ENCODE measurements at regions not wholly inside any gene's neighbourhood (a gene's known extent, or its start where the extent isn't known, plus 50 kb on each side); places are given as distances from the start of the nearest gene placed in this dataset.
"Not testable (repeated sequence)": the region's sequence is repeated elsewhere in the genome, so short reads cannot be mapped to it uniquely, and the experiment has no call there.

GRCh38 chr16:21519361-21520133 lies 79.8 kb upstream of the METTL9 start:
- POLR2A ChIA-PET: interaction anchor here (0.7 kb wide), 1 partner anchor 122 kb away, joined by 3 read pairs; no protein-coding TSS in a partner anchor
- Histone ChIP-seq H3K4me1 (ENCODE audit: control insufficient read depth in 1 of 2, insufficient read depth in 2 of 2, low read depth in 1 of 2, low read length in 1 of 2) (peaks cover 15 to 19% of the 10 kb centered on the region in 2 experiments; a peak in 3 of 4 replicates), H3K4me2 (peak overlapping the region; percentile 86), H3K4me3 (ENCODE audit: low read depth in 2 of 2, low read length in 1 of 2) (peak overlapping the region; percentile 74 to 92), H3K27ac (ENCODE audit: low read depth in 2 of 2, low read length in 1 of 2) (peak overlapping the region; percentile 84 to 86), H3K9ac (peak overlapping the region; percentile 98), H3K79me2 (ENCODE audit: insufficient read depth) (peaks cover 53% of the 10 kb centered on the region), H3F3A (replicated peaks; ENCODE audit: insufficient read depth) (peaks cover 11% of the 10 kb centered on the region), H4K20me1 (ENCODE audit: insufficient read depth) (peaks cover 47% of the 10 kb centered on the region)
- DNase-seq; H2AFZ ChIP-seq (ENCODE audit: low read depth); H3K9me2 ChIP-seq; H3K36me3 ChIP-seq (replicated peaks in 1 of 2; ENCODE audit: control insufficient read depth in 1 of 2, insufficient read depth in 2 of 2, low read length in 1 of 2); H3K27me3 ChIP-seq (ENCODE audit: insufficient read depth); H3K9me3 ChIP-seq: not testable (repeated sequence)
- CTCF ChIA-PET: interaction anchor here (1.0 kb wide), 1 partner anchor 12 kb away, joined by 3 read pairs; no protein-coding TSS in a partner anchor
- peak; percentile 81 for TF ChIP-seq MXI1 (IDR thresholded peaks at IDR 0.05; ENCODE audit: low read depth, low read length)
- WGBS (ENCODE audit: low lambda C conversion rate): under 1% methylated on average over 44 of the region's 52 CpGs

- peaks cover 39% of the 10 kb centered on the region for H4K20me1 ChIP-seq (ENCODE audit: insufficient read depth)
- H3K79me2 ChIP-seq (ENCODE audit: insufficient read depth): peaks cover 45% of the 10 kb centered on the region
- not testable (repeated sequence) for H3K9me2 ChIP-seq; H3K36me3 ChIP-seq (replicated peaks in 1 of 2; ENCODE audit: control insufficient read depth in 1 of 2, insufficient read depth in 2 of 2, low read length in 1 of 2); H3K9me3 ChIP-seq; H3K27me3 ChIP-seq (ENCODE audit: insufficient read depth)
- TF ChIP-seq CHD2 (IDR thresholded peaks at IDR 0.05; ENCODE audit: low read length, partially characterized antibody) (peak; percentile 4), POLR2AphosphoS5 (IDR thresholded peaks at IDR 0.05; ENCODE audit: low read depth, low read length) (peak; percentile 84), MXI1 (IDR thresholded peaks at IDR 0.05; ENCODE audit: low read depth, low read length) (peak; percentile 93), PBX3 (IDR thresholded peaks at IDR 0.05) (peak; percentile 30; the same call in 1 of the 2 replicates), YY1 (IDR thresholded peaks at IDR 0.05; ENCODE audit: low read depth) (peak; percentile 76; the same call in 1 of the 2 replicates), MAX (IDR thresholded peaks at IDR 0.05; ENCODE audit: low read depth) (peak; percentile 100), NFIC (IDR thresholded peaks at IDR 0.05; ENCODE audit: borderline replicate concordance) (peak; percentile 7; the same call in 1 of the 2 replicates), USF1 (IDR thresholded peaks at IDR 0.05; ENCODE audit: borderline replicate concordance, low read depth) (peak; percentile 63; the same call in 1 of the 2 replicates)
- POLR2A ChIA-PET: interaction anchor here (0.7 kb wide), 2 partner anchors 122 to 411 kb away, joined by 3 read pairs; no protein-coding TSS in a partner anchor
- peak overlapping the region; percentile 98 for H3K9ac ChIP-seq
- DNase-seq: peak; percentile 99
- peak overlapping the region; percentile 61; the same call in 1 of the 2 replicates for H2AFZ ChIP-seq (ENCODE audit: low read depth)
- H3K4me3 ChIP-seq (ENCODE audit: low read depth in 2 of 2, low read length in 1 of 2): peak overlapping the region; percentile 74 to 92
- CTCF ChIA-PET: interaction anchor here (1.0 kb wide), 1 partner anchor 12 kb away, joined by 3 read pairs; no protein-coding TSS in a partner anchor
- H3F3A ChIP-seq (replicated peaks; ENCODE audit: insufficient read depth): peaks cover 16% of the 10 kb centered on the region
- H3K4me2 ChIP-seq: peak overlapping the region; percentile 86
- H3K27ac ChIP-seq (ENCODE audit: low read depth in 2 of 2, low read length in 1 of 2): peak overlapping the region; percentile 84 to 86
- H3K4me1 ChIP-seq (ENCODE audit: control insufficient read depth in 1 of 2, insufficient read depth in 2 of 2, low read depth in 1 of 2, low read length in 1 of 2): peaks cover 15 to 17% of the 10 kb centered on the region in 2 experiments; a peak in 3 of 4 replicates
- WGBS (ENCODE audit: low lambda C conversion rate): 32% methylated on average over 6 of the region's 101 CpGs
These were observed 79.0 kb upstream of the METTL9 start for GRCh38 chr16:21520134-21521047.

- H3K27me3 ChIP-seq (ENCODE audit: insufficient read depth); CTCF ChIA-PET; DNase-seq; H3K9me2 ChIP-seq; H3K9me3 ChIP-seq; H3K4me3 ChIP-seq (ENCODE audit: low read depth in 2 of 2, low read length in 1 of 2); H3K36me3 ChIP-seq (replicated peaks in 1 of 2; ENCODE audit: control insufficient read depth in 1 of 2, insufficient read depth in 2 of 2, low read length in 1 of 2); H2AFZ ChIP-seq (ENCODE audit: low read depth): not testable (repeated sequence)
- Histone ChIP-seq H4K20me1 (ENCODE audit: insufficient read depth) (peaks cover 32% of the 10 kb centered on the region), H3K27ac (ENCODE audit: low read depth in 2 of 2, low read length in 1 of 2) (peak overlapping the region; percentile 84 to 86), H3K4me2 (peak overlapping the region; percentile 35), H3K9ac (peak overlapping the region; percentile 98), H3F3A (replicated peaks; ENCODE audit: insufficient read depth) (peaks cover 16% of the 10 kb centered on the region), H3K4me1 (ENCODE audit: control insufficient read depth in 1 of 2, insufficient read depth in 2 of 2, low read depth in 1 of 2, low read length in 1 of 2) (peaks cover 15 to 19% of the 10 kb centered on the region in 2 experiments; a peak in 3 of 4 replicates), H3K79me2 (ENCODE audit: insufficient read depth) (peaks cover 39% of the 10 kb centered on the region)
- POLR2A ChIA-PET: interaction anchor here (0.7 kb wide), 1 partner anchor 411 kb away, joined by 3 read pairs; no protein-coding TSS in a partner anchor
- 77% methylated on average over 6 of the region's 8 CpGs for WGBS (ENCODE audit: low lambda C conversion rate)
These were observed 78.4 kb upstream of the METTL9 start for GRCh38 chr16:21521048-21521389.

All from SK-N-SH (cell line).